Endothelial cell of umbilical vein (primary cell): ENCODE measurements at regions not wholly inside any gene's neighbourhood (a gene's known extent, or its start where the extent isn't known, plus 50 kb on each side); places are given as distances from the start of the nearest gene placed in this dataset.

Experiments
- BruUV-seq: library from RNA; stranded (reverse); fragments of 400-500 nt; replicated peaks from 2 replicates; lab custom pipeline; 2021; lab: Mats Ljungman, UMichigan
- CTCF ChIA-PET: fragments of 300-600, 350-600 bp; sonication (Branson Sonifier 250); formaldehyde crosslinking; loops from one replicate; lab custom pipeline; 2021; ENCODE audit warnings: antibody characterized with exemption, inconsistent platforms; lab: Charles Lee
- POLR2A ChIA-PET: fragments of 300-600, 350-600 bp; sonication (Branson Sonifier 250); formaldehyde crosslinking; loops from one replicate; lab custom pipeline; 2021; ENCODE audit warnings: antibody characterized with exemption, inconsistent platforms; lab: Charles Lee
- DNase-seq: peaks from one replicate; pipeline ENCODE4 v3.0.0-alpha.2; 2011; ENCODE audit warnings: low read depth, low spot score
- FAIRE-seq: peaks from 2 replicates; lab custom pipeline; 2011; peaks lifted over from hg19 to GRCh38; lab: Jason Lieb, UNC
- H2AFZ ChIP-seq: 2 replicates; pipeline ENCODE4 v1.6.0; 2012; ENCODE audit warnings: low read depth, low read length, control low read depth, inconsistent platforms
- H3K27ac ChIP-seq: 2 replicates; pipeline ENCODE4 v1.5.1; 2011; ENCODE audit warnings: low read depth, mild to moderate bottlenecking, control low read depth, low read length, moderate library complexity; ENCODE audit not compliant: insufficient read depth
- H3K27me3 ChIP-seq, 2 experiments: 2 replicates each; pipeline versions ENCODE4 v1.6.0 to v1.6.1; 2011; ENCODE audit warnings: low read length in 2 of 2, mixed read lengths in 1 of 2; ENCODE audit not compliant: control insufficient read depth in 2 of 2, insufficient read depth in 2 of 2
- H3K36me3 ChIP-seq, 2 experiments: 2 replicates in 1 of 2; 3 replicates in 1 of 2; pipeline ENCODE4 v1.5.1; 2011; ENCODE audit warnings: low read length in 2 of 2, mild to moderate bottlenecking in 1 of 2, moderate library complexity in 1 of 2; ENCODE audit not compliant: control insufficient read depth in 2 of 2, insufficient read depth in 2 of 2; ENCODE audit errors: extremely low read depth in 1 of 2
- H3K4me1 ChIP-seq: 3 replicates; pipeline ENCODE4 v1.5.1; 2011; ENCODE audit warnings: mild to moderate bottlenecking, low read length; ENCODE audit not compliant: control insufficient read depth, insufficient read depth; ENCODE audit errors: extremely low read depth
- H3K4me2 ChIP-seq: 2 replicates; pipeline ENCODE4 v1.6.1; 2011; ENCODE audit warnings: low read length, control low read depth, mixed read lengths; ENCODE audit not compliant: insufficient read depth
- H3K4me3 ChIP-seq, 3 experiments: fragments of 200-600 bp in 1 of 3; sonication (generic), shearing (Covaris generic) in 1 of 3; replicated peaks in 1 of 3; 2 replicates each; pipeline ENCODE4 v1.5.1; 2011 to 2016; ENCODE audit warnings: control low read depth in 3 of 3, low read length in 3 of 3, mild to moderate bottlenecking in 2 of 3, inconsistent platforms in 1 of 3, low read depth in 1 of 3, moderate library complexity in 1 of 3; ENCODE audit not compliant: insufficient read depth in 1 of 3
- H3K79me2 ChIP-seq: 2 replicates; pipeline ENCODE4 v1.6.0; 2012; ENCODE audit warnings: low read length, inconsistent platforms; ENCODE audit not compliant: control insufficient read depth, insufficient read depth
- H3K9ac ChIP-seq: replicated peaks from 2 replicates; pipeline ENCODE3; 2011; ENCODE audit warnings: low read length, control low read depth; ENCODE audit not compliant: insufficient read depth; ENCODE audit errors: extremely low read depth
- H3K9me1 ChIP-seq: replicated peaks from 3 replicates; pipeline ENCODE4 v1.6.0; 2011; ENCODE audit warnings: mild to moderate bottlenecking, low read length; ENCODE audit not compliant: control insufficient read depth, insufficient read depth; ENCODE audit errors: extremely low read depth
- H3K9me3 ChIP-seq: replicated peaks from 2 replicates; pipeline ENCODE4 v1.5.1; 2012; ENCODE audit warnings: low read length, inconsistent platforms; ENCODE audit not compliant: control insufficient read depth, insufficient read depth
- H4K20me1 ChIP-seq: replicated peaks from 2 replicates; pipeline ENCODE3; 2011; ENCODE audit warnings: mild to moderate bottlenecking, low read length; ENCODE audit not compliant: control insufficient read depth, insufficient read depth; ENCODE audit errors: extremely low read depth
- CTCF ChIP-seq, 2 donors: IDR thresholded peaks; 1 replicate in 1 of 2; 2 replicates in 1 of 2; pipeline ENCODE4 v1.5.1; 2011; ENCODE audit warnings: low read length in 2 of 2, mild to moderate bottlenecking in 2 of 2, moderate library complexity in 2 of 2, control low read depth in 1 of 2, inconsistent platforms in 1 of 2, low read depth in 1 of 2; ENCODE audit not compliant: insufficient read depth in 1 of 2; ENCODE audit errors: extremely low read depth in 1 of 2
- EZH2 ChIP-seq: IDR thresholded peaks from 2 replicates; pipeline ENCODE4 v1.6.1; 2012; ENCODE audit warnings: borderline replicate concordance, low read depth, mild to moderate bottlenecking, moderate library complexity, low read length, inconsistent platforms; ENCODE audit not compliant: severe bottlenecking
- FOS ChIP-seq: IDR thresholded peaks from 2 replicates; pipeline ENCODE4 v1.6.1; 2011; ENCODE audit warnings: mild to moderate bottlenecking, low read length, moderate library complexity, borderline replicate concordance; ENCODE audit not compliant: insufficient read depth
- GATA2 ChIP-seq: IDR thresholded peaks from 2 replicates; pipeline ENCODE4 v1.7.0; 2011; ENCODE audit warnings: low read depth, mild to moderate bottlenecking, moderate library complexity, mixed read lengths, low read length; ENCODE audit not compliant: insufficient read length, insufficient read depth
- JUN ChIP-seq: IDR thresholded peaks from 2 replicates; pipeline ENCODE4 v1.6.1; 2011; ENCODE audit warnings: borderline replicate concordance, low read depth; ENCODE audit not compliant: insufficient read length, insufficient read depth
- MAX ChIP-seq: IDR thresholded peaks from 2 replicates; pipeline ENCODE4 v1.6.1; 2011; ENCODE audit not compliant: insufficient read depth, insufficient read length
- MYC ChIP-seq: IDR thresholded peaks from one replicate; pipeline ENCODE4 v1.6.1; 2011; ENCODE audit warnings: mild to moderate bottlenecking, low read depth, low read length
- POLR2A ChIP-seq: IDR thresholded peaks from 2 replicates; pipeline ENCODE4 v1.6.1; 2012; ENCODE audit warnings: low read depth, mild to moderate bottlenecking, control low read depth, low read length
- POLR2AphosphoS5 ChIP-seq: IDR thresholded peaks from 2 replicates; pipeline ENCODE4 v1.6.1; 2012; ENCODE audit warnings: low read depth, mild to moderate bottlenecking, control low read depth, low read length, moderate library complexity; ENCODE audit not compliant: insufficient read depth
- dilution Hi-C: fragments of 300-500 bp; cut with MboI; formaldehyde crosslinking; loops from one replicate; pipeline ENCODE4 v1.15.0; 2019; ENCODE audit warnings: low sequenced_read_pairs; ENCODE audit not compliant: extremely low pct_ligation_motif_present
- intact Hi-C: fragments of 100-400 bp; cut with micrococcal nuclease; formaldehyde crosslinking; loops from one replicate; pipeline ENCODE4 v1.10.0; 2022

- TF ChIP-seq GATA2 = no peak
- no TSS peak for BruUV-seq
- intact Hi-C loops (no loop called here), dilution Hi-C loops (no loop called here)
- H3K27me3 ChIP-seq = peaks cover 0 to 7% of the 10 kb centered on the region in 2 experiments
- H3K27ac ChIP-seq = no peak overlapping the region
- ChIA-PET POLR2A (no interaction called here), CTCF (no interaction called here)
- no peak overlapping the region for H3K9ac ChIP-seq
- FAIRE-seq (no peak), DNase-seq (no peak)
- H3K9me1 ChIP-seq = no peaks in the 10 kb centered on the region
- no peaks in the 10 kb centered on the region for H4K20me1 ChIP-seq
- no peaks in the 10 kb centered on the region for H3K36me3 ChIP-seq
- no peak overlapping the region for H2AFZ ChIP-seq
- H3K4me2 ChIP-seq = no peak overlapping the region
- no peaks in the 10 kb centered on the region for H3K79me2 ChIP-seq
- H3K9me3 ChIP-seq = no peaks in the 10 kb centered on the region
- H3K4me3 ChIP-seq = no peak overlapping the region
- H3K4me1 ChIP-seq = no peaks in the 10 kb centered on the region
Observed at GRCh38 chr13:60282186-60282585, 114.8 kb upstream of the TDRD3 start.

- Histone ChIP-seq H3K4me1 (no peaks in the 10 kb centered on the region), H3K27ac (no peak overlapping the region), H3K4me2 (no peak overlapping the region), H3K9ac (no peak overlapping the region), H3K36me3 (no peaks in the 10 kb centered on the region), H2AFZ (no peak overlapping the region), H3K27me3 (peaks cover 0 to 7% of the 10 kb centered on the region in 2 experiments), H4K20me1 (no peaks in the 10 kb centered on the region), H3K9me3 (no peaks in the 10 kb centered on the region), H3K79me2 (no peaks in the 10 kb centered on the region), H3K4me3 (no peak overlapping the region), H3K9me1 (no peaks in the 10 kb centered on the region)
- intact Hi-C loops = no loop called here
- FAIRE-seq (no peak), DNase-seq (no peak)
- no peak for TF ChIP-seq CTCF (IDR thresholded peaks at IDR 0.05; ENCODE audit: extremely low read depth in 1 of 2, insufficient read depth in 1 of 2, low read depth in 1 of 2, low read length in 2 of 2)
- no peak for TF ChIP-seq FOS
- no peak for TF ChIP-seq GATA2
- no peak for TF ChIP-seq MYC
- TF ChIP-seq EZH2 = no peak
- TF ChIP-seq MAX = no peak
- TF ChIP-seq POLR2AphosphoS5 = no peak
- no peak for TF ChIP-seq JUN
- no peak for TF ChIP-seq POLR2A
- dilution Hi-C loops = no loop called here
- ChIA-PET POLR2A (no interaction called here), CTCF (no interaction called here)
- BruUV-seq = no TSS peak
Observed at GRCh38 chr13:60282708-60283107, 114.3 kb upstream of the TDRD3 start.
